HFFc6 (cell line): ENCODE measurements at regions not wholly inside any gene's neighbourhood (a gene's known extent, or its start where the extent isn't known, plus 50 kb on each side); places are given as distances from the start of the nearest gene placed in this dataset.

ENCODE experiments used
- DNase-seq: peaks from one replicate; pipeline ENCODE4 v3.0.0-alpha.2; 2018
- H3K27ac Mint-ChIP-seq: 2 replicates; pipeline ENCODE4 v1.8.0; 2020; ENCODE audit warnings: mild to moderate bottlenecking, mixed read lengths
- H3K27me3 Mint-ChIP-seq: 2 replicates; pipeline ENCODE4 v1.8.0; 2021; ENCODE audit warnings: mild to moderate bottlenecking, moderate library complexity, mixed read lengths; ENCODE audit not compliant: insufficient read depth
- H3K36me3 Mint-ChIP-seq: 2 replicates; pipeline ENCODE4 v1.8.0; 2021; ENCODE audit warnings: low read depth, mixed read lengths
- H3K4me1 Mint-ChIP-seq: 2 replicates; pipeline ENCODE4 v1.8.0; 2020; ENCODE audit warnings: low read depth, mixed read lengths
- H3K4me3 Mint-ChIP-seq: 2 replicates; pipeline ENCODE4 v1.8.0; 2020; ENCODE audit warnings: mild to moderate bottlenecking, moderate library complexity, mixed read lengths
- H3K9me3 Mint-ChIP-seq: 2 replicates; pipeline ENCODE4 v1.8.0; 2020; ENCODE audit warnings: mild to moderate bottlenecking, mixed read lengths
- CTCF ChIP-seq: fragments of 200-600 bp; sonication (generic); IDR thresholded peaks from 2 replicates; pipeline ENCODE4 v1.5.0; 2021; ENCODE audit warnings: antibody characterized with exemption, mild to moderate bottlenecking

- H3K27ac Mint-ChIP-seq = no peak overlapping the region
- DNase-seq = no peak
- no peaks in the 10 kb centered on the region for H3K36me3 Mint-ChIP-seq
- no peak overlapping the region for H3K4me3 Mint-ChIP-seq
- no peaks in the 10 kb centered on the region for H3K27me3 Mint-ChIP-seq
- H3K9me3 Mint-ChIP-seq = peaks cover 46% of the 10 kb centered on the region
- no peak for TF ChIP-seq CTCF
- H3K4me1 Mint-ChIP-seq = no peaks in the 10 kb centered on the region
Measured at GRCh38 chr6:91173186-91173585, 586.3 kb upstream of the MAP3K7 start.

- Mint-ChIP-seq H3K9me3 (peaks cover 46% of the 10 kb centered on the region), H3K4me3 (no peak overlapping the region), H3K4me1 (no peaks in the 10 kb centered on the region), H3K27ac (no peak overlapping the region), H3K36me3 (no peaks in the 10 kb centered on the region), H3K27me3 (no peaks in the 10 kb centered on the region)
- no peak for DNase-seq
- TF ChIP-seq CTCF = no peak
Measured at GRCh38 chr6:91171754-91172462, 585.0 kb upstream of the MAP3K7 start.

GRCh38 chr6:91167846-91168245, 581.0 kb upstream of the MAP3K7 start:
- Mint-ChIP-seq H3K4me3 (no peak overlapping the region), H3K36me3 (no peaks in the 10 kb centered on the region), H3K27me3 (no peaks in the 10 kb centered on the region), H3K9me3 (peaks cover 20% of the 10 kb centered on the region), H3K4me1 (no peaks in the 10 kb centered on the region), H3K27ac (no peak overlapping the region)
- no peak for DNase-seq
- no peak for TF ChIP-seq CTCF

GRCh38 chr6:91166271-91167046, 579.6 kb upstream of the MAP3K7 start:
- Mint-ChIP-seq H3K9me3 (peaks cover 19% of the 10 kb centered on the region), H3K4me3 (no peak overlapping the region), H3K36me3 (no peaks in the 10 kb centered on the region), H3K27me3 (no peaks in the 10 kb centered on the region), H3K4me1 (no peaks in the 10 kb centered on the region), H3K27ac (no peak overlapping the region)
- DNase-seq = no peak
- TF ChIP-seq CTCF = no peak

GRCh38 chr6:91164105-91164504, 577.2 kb upstream of the MAP3K7 start:
- no peaks in the 10 kb centered on the region for H3K4me1 Mint-ChIP-seq
- no peak for DNase-seq
- H3K27me3 Mint-ChIP-seq = no peaks in the 10 kb centered on the region
- H3K9me3 Mint-ChIP-seq = peaks cover 14% of the 10 kb centered on the region
- H3K4me3 Mint-ChIP-seq = no peak overlapping the region
- TF ChIP-seq CTCF = no peak
- H3K27ac Mint-ChIP-seq = no peak overlapping the region
- H3K36me3 Mint-ChIP-seq = no peaks in the 10 kb centered on the region
